Epidermal melanocyte (primary cell): ENCODE measurements at regions not wholly inside any gene's neighbourhood (a gene's known extent, or its start where the extent isn't known, plus 50 kb on each side); places are given as distances from the start of the nearest gene placed in this dataset.

Experiments used
- DNase-seq: peaks from one replicate; pipeline ENCODE4 v3.0.0; 2011; ENCODE audit warnings: low spot score; ENCODE audit not compliant: insufficient read length

DNA sequence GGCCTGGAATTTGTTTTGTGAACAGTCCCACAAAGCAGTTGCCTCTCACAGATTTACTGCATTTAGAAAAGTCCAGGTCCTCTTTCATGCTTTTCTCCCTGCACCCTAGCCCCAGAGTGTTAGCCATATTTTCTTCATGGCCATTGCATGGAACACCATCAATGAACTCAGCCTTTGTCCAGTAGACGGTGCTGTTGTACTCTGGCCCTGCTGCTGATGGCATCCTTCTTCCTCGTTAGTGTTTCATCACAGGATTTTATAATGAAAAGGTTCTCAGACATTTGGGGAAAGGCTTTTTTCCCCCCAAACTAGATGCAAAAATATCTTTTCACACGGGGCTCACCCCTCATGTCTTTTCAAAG lies 93.0 kb upstream of the SLC25A13 start:
- DNase-seq, result peak; percentile 49

DNA sequence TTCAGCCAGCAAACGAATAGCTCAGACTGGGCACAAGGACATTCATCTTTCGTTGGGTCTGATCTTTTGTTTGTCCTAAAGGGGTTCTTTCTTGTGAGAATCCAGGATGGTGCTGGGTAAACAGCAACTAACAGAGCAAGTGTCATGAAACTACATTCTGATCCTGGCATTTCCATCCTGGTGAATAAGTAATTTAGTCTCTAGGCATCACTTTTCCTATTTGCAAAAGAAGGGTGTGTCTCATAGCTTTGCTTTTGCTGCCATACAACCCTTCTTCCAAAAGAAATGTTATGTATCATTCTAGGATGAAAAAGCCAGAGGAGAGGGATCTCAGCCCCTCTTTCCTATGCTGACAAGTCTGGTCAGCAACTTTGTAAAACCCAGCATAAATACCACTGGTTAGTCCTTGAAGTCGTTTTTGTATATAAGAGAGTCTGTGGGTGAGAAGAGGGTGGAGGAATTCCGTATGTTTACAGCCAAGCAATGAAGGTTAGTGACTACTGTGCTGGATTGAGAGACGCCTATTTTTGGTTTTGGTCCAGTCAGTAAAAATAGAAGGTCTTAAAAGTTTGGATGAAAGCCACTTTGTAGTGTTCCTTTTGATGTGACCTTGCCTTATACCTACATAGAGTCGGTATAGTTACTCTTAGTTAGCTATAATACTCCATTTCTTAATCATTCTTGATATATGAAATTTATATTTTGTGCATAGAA lies 88.4 kb upstream of the SLC25A13 start:
- DNase-seq, result no peak

DNA sequence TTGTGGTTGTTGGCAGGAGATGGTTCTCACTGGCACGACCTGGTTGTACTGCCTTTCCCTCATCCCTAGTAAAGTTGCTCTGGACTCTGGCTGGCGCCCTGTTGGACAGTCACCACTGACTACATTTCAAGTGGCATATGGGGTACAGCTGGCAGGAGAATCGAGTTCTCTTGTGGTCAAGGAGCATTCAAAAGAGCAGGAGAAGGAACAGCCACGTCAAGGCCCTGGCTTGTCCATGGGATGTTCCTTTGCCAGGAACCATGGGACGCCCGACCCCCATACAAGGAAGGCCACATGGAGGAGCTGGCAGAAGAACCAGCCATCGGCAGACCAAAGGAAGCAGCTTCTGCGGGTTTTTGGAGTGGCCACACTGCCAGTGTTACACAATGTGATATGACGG lies 87.0 kb upstream of the SLC25A13 start:
- no peak for DNase-seq

DNA sequence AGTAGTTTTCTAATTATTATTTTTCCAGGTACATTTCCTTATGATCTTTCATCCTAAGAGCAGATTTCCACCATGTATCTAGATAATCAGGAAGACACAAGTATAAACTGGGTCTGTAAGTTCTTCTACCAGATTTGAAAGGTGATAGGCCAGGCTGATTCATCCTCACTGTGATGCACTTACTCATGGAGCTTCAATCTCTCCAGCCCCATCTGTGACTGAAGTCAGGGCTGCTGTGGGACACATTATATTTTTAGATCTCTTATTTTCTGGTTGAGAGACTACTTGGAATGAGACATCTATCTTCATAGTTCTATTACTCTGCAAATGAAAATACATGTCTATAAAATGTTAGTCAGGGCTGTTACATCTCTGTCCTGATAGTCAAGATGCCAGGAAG lies 85.5 kb upstream of the SLC25A13 start:
- no peak for DNase-seq

DNA sequence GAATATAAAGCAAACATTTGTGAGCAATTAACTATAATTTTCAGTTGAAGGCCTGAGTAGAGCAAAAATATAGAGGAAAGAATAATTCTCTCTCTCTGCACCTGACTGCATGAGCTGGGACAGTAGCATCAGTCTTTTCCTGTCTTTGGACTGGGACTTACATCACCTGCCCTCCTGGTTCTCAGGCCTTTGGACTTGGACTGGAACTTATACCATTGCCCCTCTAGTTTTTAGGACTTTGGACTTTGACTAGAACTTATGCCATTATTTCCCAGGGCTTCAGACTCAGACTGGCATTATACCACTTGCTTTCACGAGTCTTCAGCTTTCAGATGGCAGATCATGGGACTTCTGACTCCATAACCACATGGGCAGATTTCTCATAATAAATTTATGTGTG lies 81.0 kb upstream of the SLC25A13 start:
- DNase-seq, result no peak

DNA sequence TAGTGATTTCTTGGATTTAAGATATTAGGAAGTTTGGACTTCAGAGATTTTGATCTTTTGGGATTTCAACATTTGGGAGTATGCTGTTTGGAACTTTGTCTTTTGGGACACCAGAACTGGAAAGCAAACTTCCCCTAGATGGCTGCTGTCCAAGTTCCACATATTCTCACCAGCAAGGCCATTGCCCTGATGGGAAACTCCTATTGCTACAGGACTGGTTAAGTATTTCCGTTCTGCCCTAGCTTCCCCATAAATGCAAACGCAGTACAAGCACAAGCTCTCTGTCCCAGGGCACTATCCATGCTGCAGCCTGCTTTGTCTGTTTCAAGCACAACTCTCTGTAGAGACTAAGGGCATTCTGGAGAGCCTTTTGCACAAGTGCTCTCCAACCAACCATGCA lies 79.3 kb upstream of the SLC25A13 start:
- no peak for DNase-seq

DNA sequence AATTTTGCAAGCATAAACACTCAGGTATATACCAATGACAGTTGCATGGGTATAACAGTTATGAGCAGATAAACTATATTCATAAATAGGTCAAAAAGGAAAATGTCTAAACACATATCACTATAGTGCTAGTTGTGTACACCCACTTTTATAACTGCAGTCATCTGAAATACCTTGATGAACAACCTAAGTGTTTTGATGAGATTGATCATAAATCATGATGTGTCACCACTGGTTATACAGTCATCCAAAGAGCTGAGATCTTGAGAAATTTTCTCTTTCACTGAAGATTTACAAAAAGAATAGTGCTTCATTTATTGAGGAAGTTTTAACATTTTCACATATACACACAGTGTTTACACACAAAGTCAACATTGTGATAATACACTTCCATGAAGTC lies 78.6 kb upstream of the SLC25A13 start:
- DNase-seq, result no peak

DNA sequence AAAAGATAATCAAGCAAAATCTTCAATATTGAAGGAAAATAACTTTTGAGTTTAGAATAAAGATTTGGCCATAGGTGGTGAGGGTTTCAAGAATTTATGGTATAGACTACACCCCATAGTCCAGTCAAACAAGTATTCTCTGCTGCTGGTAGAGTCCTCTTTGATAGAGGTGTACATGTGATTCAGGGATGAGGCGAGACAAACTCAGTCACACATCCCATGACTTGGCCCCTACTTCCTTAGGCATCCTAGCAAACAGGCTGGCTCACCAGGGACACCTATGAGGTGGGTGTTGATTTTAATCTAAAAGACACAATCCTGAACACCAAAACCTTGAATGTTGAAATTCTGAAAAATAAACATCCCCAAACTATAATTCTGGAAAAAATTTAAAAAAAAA lies 78.1 kb upstream of the SLC25A13 start:
- DNase-seq, result no peak

DNA sequence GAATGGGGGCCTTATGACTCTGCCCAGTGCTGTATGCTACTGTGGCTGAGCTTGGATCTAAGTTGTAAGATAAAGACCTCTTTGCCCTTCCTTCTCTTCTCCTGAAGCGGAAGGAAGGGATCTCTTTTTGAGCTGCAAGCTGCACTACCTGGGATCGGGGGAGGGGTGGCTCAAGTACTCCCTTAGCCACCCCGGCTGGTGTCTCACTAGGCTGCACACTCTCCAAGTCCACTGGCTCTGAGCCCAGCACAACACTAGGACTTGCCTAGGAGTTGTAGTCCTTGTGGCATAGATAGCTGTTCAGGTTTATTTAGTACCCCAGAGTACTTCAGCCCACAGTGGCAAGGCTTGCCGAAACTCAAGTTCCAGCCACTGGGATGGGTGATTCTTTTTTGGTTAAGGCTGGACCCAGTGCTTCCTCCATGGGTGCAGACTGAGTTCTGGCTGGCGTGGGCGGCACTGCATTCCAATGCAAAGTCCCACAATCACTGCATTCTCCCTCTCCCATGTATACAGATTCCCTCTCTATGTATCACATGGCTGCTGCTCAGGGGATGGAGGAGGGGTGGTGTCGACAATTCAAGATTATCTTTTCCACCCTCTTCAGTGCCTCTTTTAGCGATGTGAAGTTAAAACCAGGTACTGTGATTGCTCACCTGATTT lies 76.2 kb upstream of the SLC25A13 start:
- no peak for DNase-seq

DNA sequence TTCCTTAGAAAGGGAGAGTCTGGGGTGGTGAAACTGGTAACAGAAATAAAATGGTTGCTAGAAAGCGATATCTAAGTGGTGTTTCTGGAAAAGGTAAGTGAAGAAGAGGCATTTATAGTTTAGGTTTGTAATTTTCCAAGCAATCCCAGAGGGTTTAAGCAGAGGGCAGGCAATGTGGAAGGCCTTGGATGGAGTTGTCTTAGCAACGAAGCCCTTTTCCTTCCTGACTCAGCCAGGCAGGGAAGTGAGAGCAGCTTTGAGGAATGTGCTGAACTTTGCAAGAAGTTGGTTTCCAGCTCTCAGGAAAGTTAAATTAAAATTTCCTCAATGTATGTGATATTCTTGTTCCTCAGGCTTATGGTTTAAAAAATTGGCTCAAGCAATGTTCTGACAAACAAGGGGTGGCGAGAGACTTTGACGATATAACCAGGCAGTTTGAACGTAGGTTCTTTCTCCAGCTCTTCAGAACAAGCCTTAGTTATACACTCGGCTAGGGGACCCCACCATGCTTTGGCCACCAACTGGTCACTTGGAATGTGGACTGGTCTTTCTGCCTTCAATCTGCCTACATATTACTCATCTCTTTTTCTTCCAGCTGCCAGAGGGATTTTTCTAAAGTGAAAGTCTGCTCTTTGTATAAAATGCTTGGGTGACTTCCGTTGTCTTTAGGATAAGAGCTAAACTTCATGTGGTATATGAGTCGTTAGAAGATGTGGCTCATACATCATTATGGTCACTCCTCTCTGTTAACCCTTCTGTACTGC lies 66.9 kb upstream of the SLC25A13 start:
- no peak for DNase-seq

DNA sequence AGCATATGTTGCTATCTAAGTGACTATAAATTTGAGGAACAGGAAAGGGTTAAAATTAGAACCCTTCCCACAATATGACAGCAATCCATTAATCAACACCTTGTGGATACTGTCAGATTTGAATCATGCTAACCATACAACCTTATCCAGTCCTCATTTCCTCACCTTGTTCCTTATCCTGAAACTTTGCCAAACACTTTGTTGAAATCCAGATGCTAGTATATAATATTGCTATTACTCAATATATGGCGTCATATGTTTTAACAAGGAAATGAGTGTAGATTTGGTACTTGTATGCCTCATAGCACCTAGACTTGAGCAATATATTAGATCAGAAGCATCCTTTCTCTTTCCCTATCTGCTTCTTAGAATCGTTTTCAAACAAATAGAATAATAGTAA lies 66.3 kb upstream of the SLC25A13 start:
- DNase-seq, result no peak

DNA sequence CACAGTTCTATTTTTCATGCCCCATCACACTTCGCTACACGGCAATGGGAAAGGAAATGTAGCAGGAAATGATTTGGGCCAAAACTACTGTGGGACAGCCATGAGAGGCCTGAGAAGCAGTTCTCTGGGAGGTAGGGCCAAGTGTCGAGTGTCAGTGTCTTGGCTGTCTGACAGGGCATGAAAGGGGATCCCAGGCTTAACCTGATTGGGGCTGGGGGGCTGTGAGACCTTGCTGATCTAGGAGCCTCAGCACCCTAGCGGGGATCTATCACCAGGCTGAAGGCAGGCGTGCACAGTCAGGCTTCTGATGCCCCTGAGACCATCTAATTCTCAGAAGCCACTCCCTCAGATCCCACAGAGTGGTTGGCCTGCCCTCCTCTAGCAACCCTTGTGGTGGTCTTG lies 58.2 kb upstream of the SLC25A13 start:
- no peak for DNase-seq

DNA sequence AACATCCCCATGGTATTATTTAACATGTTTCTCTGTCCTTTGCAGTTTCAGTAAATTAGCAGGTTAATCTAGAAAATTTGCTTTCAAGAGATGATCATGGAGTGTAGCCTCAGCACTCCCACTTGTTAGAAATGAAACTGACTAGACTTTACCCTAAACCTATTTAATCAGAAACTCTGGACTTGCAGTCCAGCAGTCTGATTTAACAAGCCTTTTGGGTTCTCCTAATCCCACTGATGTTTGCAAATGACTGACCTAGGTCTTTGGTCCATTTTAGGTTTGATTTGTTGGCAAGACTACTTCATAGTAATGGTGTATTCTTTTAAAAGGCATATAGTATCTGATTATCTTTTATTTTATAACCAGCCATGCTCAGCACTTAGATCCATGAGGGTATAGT lies 55.5 kb upstream of the SLC25A13 start:
- DNase-seq, result no peak
